H1 (cell line): ENCODE measurements at regions not wholly inside any gene's neighbourhood (a gene's known extent, or its start where the extent isn't known, plus 50 kb on each side); places are given as distances from the start of the nearest gene placed in this dataset.

Experiments used
- CTCF ChIA-PET: fragments of 300-600 bp; sonication (Branson Sonifier 250); formaldehyde crosslinking; loops from one replicate; lab custom pipeline; 2021; ENCODE audit not compliant: partially characterized antibody; lab: Charles Lee
- POLR2A ChIA-PET: fragments of 300-600 bp; sonication (Branson Sonifier 250); formaldehyde crosslinking; loops from one replicate; lab custom pipeline; 2021; ENCODE audit warnings: inconsistent platforms; ENCODE audit not compliant: partially characterized antibody; lab: Charles Lee
- DNase-seq, 2 experiments: peaks; one replicate each; pipeline versions ENCODE4 v3.0.0 to v3.0.0-alpha.2; 2010 to 2022; ENCODE audit warnings: low spot score in 2 of 2, low read depth in 1 of 2, mixed read lengths in 1 of 2
- FAIRE-seq: peaks from 2 replicates; lab custom pipeline; 2011; peaks lifted over from hg19 to GRCh38; lab: Jason Lieb, UNC
- H2AFZ ChIP-seq: 2 replicates; pipeline ENCODE4 v1.8.1; 2012; ENCODE audit warnings: low read length, inconsistent platforms
- H2AK5ac ChIP-seq: 2 replicates; pipeline ENCODE4 v1.6.1; 2013; ENCODE audit warnings: low read depth, low read length
- H2BK120ac ChIP-seq: replicated peaks from 2 replicates; pipeline ENCODE3; 2013; ENCODE audit warnings: low read depth, low read length, inconsistent platforms
- H2BK12ac ChIP-seq: 2 replicates; pipeline ENCODE4 v1.6.1; 2013; ENCODE audit warnings: low read depth, low read length
- H2BK15ac ChIP-seq: 2 replicates; pipeline ENCODE4 v1.6.1; 2013; ENCODE audit warnings: low read length
- H2BK20ac ChIP-seq: 2 replicates; pipeline ENCODE4 v1.6.1; 2013; ENCODE audit warnings: low read length
- H2BK5ac ChIP-seq: 2 replicates; pipeline ENCODE4 v1.6.1; 2013; ENCODE audit warnings: low read depth, low read length
- H3K14ac ChIP-seq: 2 replicates; pipeline ENCODE4 v1.6.1; 2013; ENCODE audit warnings: inconsistent platforms; ENCODE audit not compliant: insufficient read length
- H3K18ac ChIP-seq: 2 replicates; pipeline ENCODE4 v1.6.1; 2013; ENCODE audit warnings: low read length; ENCODE audit errors: extremely low read depth
- H3K23ac ChIP-seq: 2 replicates; pipeline ENCODE4 v1.6.1; 2013; ENCODE audit warnings: inconsistent platforms; ENCODE audit not compliant: insufficient read length
- H3K23me2 ChIP-seq: 2 replicates; pipeline ENCODE4 v1.6.1; 2013; ENCODE audit warnings: low read depth, low read length
- H3K27ac ChIP-seq: 2 replicates; pipeline ENCODE4 v1.6.1; 2011; ENCODE audit warnings: low read depth, low read length, inconsistent platforms
- H3K27me3 ChIP-seq, 4 experiments: replicated peaks in 1 of 4; 1 replicate in 1 of 4; 2 replicates in 3 of 4; pipeline versions ENCODE4 v1.6.1 to v1.8.1; 2011 to 2013; ENCODE audit warnings: low read length in 3 of 4, mild to moderate bottlenecking in 3 of 4, inconsistent platforms in 2 of 4, mixed read lengths in 2 of 4, moderate library complexity in 1 of 4; ENCODE audit not compliant: control insufficient read depth in 3 of 4, insufficient read depth in 3 of 4; ENCODE audit errors: extremely low read depth in 1 of 4
- H3K36me3 ChIP-seq, 4 experiments: 2 replicates each; pipeline versions ENCODE4 v1.6.1 to v1.8.1; 2011 to 2013; ENCODE audit warnings: mild to moderate bottlenecking in 4 of 4, low read length in 3 of 4, moderate library complexity in 2 of 4, control low read depth in 1 of 4, inconsistent platforms in 1 of 4; ENCODE audit not compliant: insufficient read depth in 4 of 4, control insufficient read depth in 2 of 4
- H3K4ac ChIP-seq: replicated peaks from 2 replicates; pipeline ENCODE3; 2013; ENCODE audit warnings: low read length, low read depth, mixed read lengths, inconsistent platforms; ENCODE audit not compliant: insufficient read length
- H3K4me1 ChIP-seq, 4 experiments: replicated peaks in 1 of 4; 1 replicate in 1 of 4; 2 replicates in 3 of 4; pipeline versions ENCODE4 v1.6.1 to v1.8.1; 2011 to 2013; ENCODE audit warnings: low read length in 3 of 4, inconsistent platforms in 2 of 4, mixed read lengths in 1 of 4; ENCODE audit not compliant: insufficient read depth in 4 of 4, control insufficient read depth in 3 of 4
- H3K4me2 ChIP-seq, 2 experiments: 2 replicates each; pipeline versions ENCODE4 v1.6.1 to v1.8.1; 2011 to 2013; ENCODE audit warnings: low read depth in 2 of 2, low read length in 2 of 2, control low read depth in 1 of 2, inconsistent platforms in 1 of 2, mild to moderate bottlenecking in 1 of 2; ENCODE audit not compliant: insufficient read depth in 1 of 2
- H3K4me3 ChIP-seq, 4 experiments: fragments of 200-600, 300-600 bp in 1 of 4; sonication (generic), shearing (Covaris generic), sonication (Bioruptor Twin) in 1 of 4; 2 replicates each; pipeline versions ENCODE4 v1.5.1 to v1.8.1; 2011 to 2016; ENCODE audit warnings: low read length in 4 of 4, low read depth in 3 of 4, control low read depth in 2 of 4, inconsistent platforms in 2 of 4, mild to moderate bottlenecking in 2 of 4, mixed read lengths in 1 of 4, moderate library complexity in 1 of 4; ENCODE audit not compliant: insufficient read depth in 2 of 4; ENCODE audit errors: extremely low read depth in 1 of 4
- H3K56ac ChIP-seq: replicated peaks from 2 replicates; pipeline ENCODE3; 2013; ENCODE audit warnings: low read depth, mild to moderate bottlenecking, mixed read lengths, low read length, inconsistent platforms; ENCODE audit not compliant: insufficient read length
- H3K79me1 ChIP-seq: 2 replicates; pipeline ENCODE4 v1.6.1; 2013; ENCODE audit warnings: low read depth, low read length, control low read depth
- H3K79me2 ChIP-seq, 2 experiments: 2 replicates each; pipeline versions ENCODE4 v1.6.1 to v1.8.1; 2012 to 2013; ENCODE audit warnings: low read length in 2 of 2, mild to moderate bottlenecking in 2 of 2, inconsistent platforms in 1 of 2; ENCODE audit not compliant: insufficient read depth in 2 of 2, control insufficient read depth in 1 of 2
- H3K9ac ChIP-seq, 4 experiments: replicated peaks in 1 of 4; 1 replicate in 1 of 4; 2 replicates in 3 of 4; pipeline versions ENCODE4 v1.6.1 to v1.8.1; 2011 to 2013; ENCODE audit warnings: low read depth in 3 of 4, low read length in 3 of 4, control low read depth in 2 of 4, mild to moderate bottlenecking in 2 of 4, moderate library complexity in 2 of 4, inconsistent platforms in 1 of 4; ENCODE audit errors: extremely low read depth in 1 of 4
- H3K9me3 ChIP-seq, 2 experiments: 2 replicates each; pipeline versions ENCODE4 v1.6.1 to v1.8.1; 2012 to 2013; ENCODE audit warnings: mild to moderate bottlenecking in 2 of 2, moderate library complexity in 2 of 2, control low read depth in 1 of 2, inconsistent platforms in 1 of 2, low read depth in 1 of 2, low read length in 1 of 2, mixed read lengths in 1 of 2; ENCODE audit not compliant: insufficient read depth in 2 of 2
- H4K20me1 ChIP-seq, 2 experiments: replicated peaks in 1 of 2; 2 replicates each; pipeline versions ENCODE3 to v1.8.1; 2011 to 2013; ENCODE audit warnings: inconsistent platforms in 2 of 2, low read length in 2 of 2, mild to moderate bottlenecking in 1 of 2; ENCODE audit not compliant: insufficient read depth in 2 of 2, control insufficient read depth in 1 of 2
- H4K5ac ChIP-seq: 2 replicates; pipeline ENCODE4 v1.6.1; 2013; ENCODE audit warnings: low read length, low read depth, mixed read lengths, inconsistent platforms; ENCODE audit not compliant: insufficient read length
- H4K8ac ChIP-seq: 2 replicates; pipeline ENCODE4 v1.8.0; 2013; ENCODE audit warnings: mild to moderate bottlenecking, moderate library complexity, low read length, inconsistent platforms; ENCODE audit not compliant: insufficient read depth; ENCODE audit errors: extremely low read depth
- H4K91ac ChIP-seq: replicated peaks from 2 replicates; pipeline ENCODE3; 2013; ENCODE audit warnings: low read length, mixed read lengths, inconsistent platforms; ENCODE audit not compliant: insufficient read length
- RAD21 ChIP-seq, 2 experiments: IDR thresholded peaks in 1 of 2; conservative IDR thresholded peaks in 1 of 2; 2 replicates each; pipeline ENCODE4 v1.6.1; 2011; ENCODE audit warnings: low read depth in 2 of 2, low read length in 2 of 2, improper control_type of control experiment in 1 of 2, inconsistent platforms in 1 of 2, mild to moderate bottlenecking in 1 of 2, moderate library complexity in 1 of 2
- RNF2 ChIP-seq: fragments of 200-900, 300-1000 bp; sonication (generic); IDR thresholded peaks from 2 replicates; pipeline ENCODE4 v1.7.1; 2016; ENCODE audit warnings: borderline replicate concordance, low read depth, mild to moderate bottlenecking, antibody characterized with exemption, low read length; ENCODE audit not compliant: poor library complexity, severe bottlenecking; ENCODE audit errors: missing control alignments
- SP1 ChIP-seq: IDR thresholded peaks from 2 replicates; pipeline ENCODE4 v1.6.1; 2011; ENCODE audit warnings: low read depth, low read length
- WGBS, 2 experiments: shearing (Covaris generic) in 1 of 2; methylation state at CpG; one replicate each; pipeline versions ENCODE4 v1.1.6 to v1.1.7; 2013 to 2015; ENCODE audit warnings: low lambda C conversion rate in 2 of 2, mixed read lengths in 2 of 2, inconsistent platforms in 1 of 2, low coverage in 1 of 2, missing lambda C conversion rate in 1 of 2; ENCODE audit not compliant: insufficient replicate concordance in 2 of 2, insufficient coverage in 1 of 2, insufficient read length in 1 of 2; ENCODE audit errors: extremely low coverage in 1 of 2, missing lambda C conversion rate in 1 of 2; 5-methylcytosine and 5-hydroxymethylcytosine counted together
- TF ChIP-seq, protein P1 (sequence below), 3 experiments: IDR thresholded peaks; 1 replicate in 2 of 3; 2 replicates in 1 of 3; pipeline versions ENCODE4 v1.5.1 to v1.6.1; 2011; ENCODE audit warnings: low read length in 3 of 3, mild to moderate bottlenecking in 3 of 3, inconsistent platforms in 2 of 3, low read depth in 1 of 3, moderate library complexity in 1 of 3; ENCODE audit not compliant: insufficient read depth in 1 of 3; ENCODE audit errors: control extremely low read depth in 1 of 3

DNA sequence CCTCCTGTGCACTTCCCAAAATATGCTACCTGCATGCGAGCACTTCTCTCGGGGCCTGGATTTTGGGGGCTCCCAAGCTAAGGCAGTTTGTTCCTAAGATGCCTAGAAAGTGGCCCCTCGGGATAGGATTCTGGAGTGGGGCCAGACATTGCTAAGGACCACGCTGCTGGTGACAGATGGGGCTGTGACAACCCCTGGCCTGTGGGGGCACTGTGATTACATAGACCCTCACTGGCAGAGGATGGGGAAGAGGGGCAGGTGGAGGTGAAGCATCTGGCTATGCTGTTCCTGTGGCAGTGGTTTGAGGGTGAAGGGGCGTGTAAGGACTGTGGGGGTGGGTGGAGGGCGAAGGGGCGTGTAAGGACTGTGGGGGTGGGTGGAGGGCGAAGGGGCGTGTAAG lies 128.4 kb downstream of the ENGASE start:
- Histone ChIP-seq H4K91ac (no peak overlapping the region), H4K5ac (no peak overlapping the region), H3K23ac (no peak overlapping the region), H2AFZ (no peak overlapping the region), H4K20me1 (no peaks in the 10 kb centered on the region), H3K23me2 (no peaks in the 10 kb centered on the region; the same call in 1 of the 2 replicates), H2BK120ac (no peak overlapping the region), H2BK15ac (no peak overlapping the region), H3K27ac (no peak overlapping the region), H4K8ac (no peak overlapping the region), H3K14ac (no peak overlapping the region), H3K79me2 (no peaks in the 10 kb centered on the region), H2BK20ac (no peak overlapping the region), H2BK5ac (no peak overlapping the region; the same call in 1 of the 2 replicates), H3K4me3 (no peak overlapping the region), H3K79me1 (no peaks in the 10 kb centered on the region), H3K36me3 (no peaks in the 10 kb centered on the region), H3K9me3 (no peaks in the 10 kb centered on the region), H3K4ac (no peak overlapping the region), H3K27me3 (no peaks in the 10 kb centered on the region), H3K18ac (no peak overlapping the region), H3K56ac (no peak overlapping the region), H2BK12ac (no peak overlapping the region), H3K4me1 (peaks cover 0 to 19% (median 9%) of the 10 kb centered on the region in 4 experiments; a peak in 6 of 7 replicates), H2AK5ac (no peak overlapping the region), H3K9ac (no peak overlapping the region), H3K4me2 (no peak overlapping the region)
- WGBS, 2 experiments: 76% methylated on average over 4 of the region's 9 CpGs; no CpG with 5 or more reads in 1 of the 2 experiments
- FAIRE-seq (no peak), DNase-seq (no peak)
- POLR2A ChIA-PET: interaction anchor here (0.8 kb wide), 1 partner anchor 115 kb away, joined by 4 read pairs; no protein-coding TSS in a partner anchor
- CTCF ChIA-PET: interaction anchor here (0.7 to 10.0 kb wide), 14 partner anchors 9 to 198 kb away, joined by 3 to 114 read pairs (median 4); no protein-coding TSS in a partner anchor
- TF ChIP-seq, protein P1, sequence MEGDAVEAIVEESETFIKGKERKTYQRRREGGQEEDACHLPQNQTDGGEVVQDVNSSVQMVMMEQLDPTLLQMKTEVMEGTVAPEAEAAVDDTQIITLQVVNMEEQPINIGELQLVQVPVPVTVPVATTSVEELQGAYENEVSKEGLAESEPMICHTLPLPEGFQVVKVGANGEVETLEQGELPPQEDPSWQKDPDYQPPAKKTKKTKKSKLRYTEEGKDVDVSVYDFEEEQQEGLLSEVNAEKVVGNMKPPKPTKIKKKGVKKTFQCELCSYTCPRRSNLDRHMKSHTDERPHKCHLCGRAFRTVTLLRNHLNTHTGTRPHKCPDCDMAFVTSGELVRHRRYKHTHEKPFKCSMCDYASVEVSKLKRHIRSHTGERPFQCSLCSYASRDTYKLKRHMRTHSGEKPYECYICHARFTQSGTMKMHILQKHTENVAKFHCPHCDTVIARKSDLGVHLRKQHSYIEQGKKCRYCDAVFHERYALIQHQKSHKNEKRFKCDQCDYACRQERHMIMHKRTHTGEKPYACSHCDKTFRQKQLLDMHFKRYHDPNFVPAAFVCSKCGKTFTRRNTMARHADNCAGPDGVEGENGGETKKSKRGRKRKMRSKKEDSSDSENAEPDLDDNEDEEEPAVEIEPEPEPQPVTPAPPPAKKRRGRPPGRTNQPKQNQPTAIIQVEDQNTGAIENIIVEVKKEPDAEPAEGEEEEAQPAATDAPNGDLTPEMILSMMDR (IDR thresholded peaks at IDR 0.05; ENCODE audit: control extremely low read depth in 1 of 3, insufficient read depth in 1 of 3, low read depth in 1 of 3, low read length in 3 of 3): peak; percentile 49 to 74 (median 63)
- TF ChIP-seq RAD21 (IDR thresholded peaks at IDR 0.05 in 1 of 2, conservative IDR thresholded peaks at IDR 0.05 in 1 of 2; ENCODE audit: low read depth in 2 of 2, low read length in 2 of 2) (peak; percentile 48 to 60), RNF2 (no peak), SP1 (no peak)
